A673 (cell line): ENCODE measurements at regions not wholly inside any gene's neighbourhood (a gene's known extent, or its start where the extent isn't known, plus 50 kb on each side); places are given as distances from the start of the nearest gene placed in this dataset.

Experiments used
- CTCF ChIP-seq: fragments of 300-800, 200-600 bp; sonication (generic); conservative IDR thresholded peaks from 2 replicates; pipeline ENCODE4 v1.5.1; 2017; ENCODE audit warnings: low read depth, mild to moderate bottlenecking, antibody characterized with exemption, low read length, moderate library complexity, mixed read lengths
- EZH2 ChIP-seq: fragments of 200-600 bp; sonication (generic); IDR thresholded peaks from 2 replicates; pipeline ENCODE4 v1.6.1; 2017; ENCODE audit warnings: borderline replicate concordance, low read depth, mild to moderate bottlenecking, mixed read lengths, antibody characterized with exemption, low read length; ENCODE audit not compliant: poor library complexity, severe bottlenecking

- no peak for TF ChIP-seq CTCF
- TF ChIP-seq EZH2: no peak
These were observed 1183.2 kb upstream of the CELF2 start for GRCh38 chr10:9834434-9834833.
